A673 (cell line): ENCODE measurements at regions not wholly inside any gene's neighbourhood (a gene's known extent, or its start where the extent isn't known, plus 50 kb on each side); places are given as distances from the start of the nearest gene placed in this dataset.

Experiments
- CTCF ChIP-seq: fragments of 300-800, 200-600 bp; sonication (generic); conservative IDR thresholded peaks from 2 replicates; pipeline ENCODE4 v1.5.1; 2017; ENCODE audit warnings: low read depth, mild to moderate bottlenecking, antibody characterized with exemption, low read length, moderate library complexity, mixed read lengths
- EZH2 ChIP-seq: fragments of 200-600 bp; sonication (generic); IDR thresholded peaks from 2 replicates; pipeline ENCODE4 v1.6.1; 2017; ENCODE audit warnings: borderline replicate concordance, low read depth, mild to moderate bottlenecking, mixed read lengths, antibody characterized with exemption, low read length; ENCODE audit not compliant: poor library complexity, severe bottlenecking

DNA sequence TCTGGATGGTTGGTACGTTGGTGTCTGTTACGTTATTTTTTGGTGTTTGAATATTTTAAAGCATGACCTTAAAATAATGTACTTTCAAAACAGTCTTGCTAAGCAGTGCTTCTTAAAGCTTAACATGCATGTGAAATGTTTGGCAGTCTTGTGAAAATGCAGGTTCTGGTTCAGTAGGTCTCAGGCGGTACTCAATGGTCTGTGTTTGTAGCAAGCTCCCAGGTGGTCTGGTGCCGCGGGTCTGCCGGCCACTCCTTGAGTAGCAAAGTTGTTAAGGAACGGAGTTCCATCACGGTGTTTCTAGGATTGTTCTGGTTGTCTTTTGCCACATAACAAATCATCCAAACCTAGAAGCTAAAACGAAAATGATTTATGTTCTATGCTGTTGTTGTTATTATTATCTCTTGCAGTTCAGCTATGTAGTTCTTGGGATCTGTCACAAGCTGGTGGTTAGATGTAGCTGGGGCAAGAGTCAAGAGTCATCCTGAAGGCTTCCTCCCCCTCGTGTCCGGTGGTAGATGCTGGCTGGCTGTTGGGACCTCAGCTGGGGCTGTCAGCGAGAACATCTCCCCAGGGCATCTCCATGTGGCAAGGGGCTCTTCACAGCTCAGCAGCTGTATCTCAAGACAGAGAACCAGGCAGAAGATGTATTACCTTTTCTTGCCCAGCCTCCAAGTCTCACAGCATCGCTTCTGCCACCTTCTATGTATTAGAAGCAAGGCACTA, 186.8 kb downstream of the PALM2AKAP2 start:
- TF ChIP-seq CTCF (no peak), EZH2 (no peak)
